HEK293T (cell line): ENCODE measurements at regions not wholly inside any gene's neighbourhood (a gene's known extent, or its start where the extent isn't known, plus 50 kb on each side); places are given as distances from the start of the nearest gene placed in this dataset.

Experiments
- CTCF ChIA-PET: fragments of 350-600 bp; formaldehyde crosslinking; extraction: SDS; loops from one replicate; lab custom pipeline; 2021; ENCODE audit warnings: antibody characterized with exemption, inconsistent platforms; lab: Yijun Ruan, JAX
- POLR2A ChIA-PET: fragments of 350-600 bp; formaldehyde crosslinking; extraction: SDS; loops from one replicate; lab custom pipeline; 2020; ENCODE audit warnings: antibody characterized with exemption, inconsistent platforms; lab: Yijun Ruan, JAX
- DNase-seq: peaks from one replicate; pipeline ENCODE4 v3.0.0; 2012; ENCODE audit warnings: mixed read lengths; ENCODE audit errors: extremely low spot score
- ARNT ChIP-seq: fragments of 450-650 bp; IDR thresholded peaks from 2 replicates; pipeline ENCODE4 v1.6.1; 2017; ENCODE audit warnings: mild to moderate bottlenecking
- BHLHE40 ChIP-seq: fragments of 450-650 bp; IDR thresholded peaks from 2 replicates; pipeline ENCODE4 v1.6.1; 2016; ENCODE audit warnings: mild to moderate bottlenecking, moderate library complexity, borderline replicate concordance
- CTBP1 ChIP-seq: fragments of 450-650 bp; IDR thresholded peaks from 2 replicates; pipeline ENCODE4 v1.6.1; 2016; ENCODE audit warnings: borderline replicate concordance
- ELF4 ChIP-seq: fragments of 450-650 bp; IDR thresholded peaks from 2 replicates; pipeline ENCODE4 v1.6.1; 2017; ENCODE audit warnings: antibody characterized with exemption
- FOXA1 ChIP-seq: fragments of 450-650 bp; IDR thresholded peaks from 2 replicates; pipeline ENCODE4 v1.6.1; 2016; ENCODE audit warnings: mild to moderate bottlenecking
- FOXK2 ChIP-seq: fragments of 450-650 bp; IDR thresholded peaks from 2 replicates; pipeline ENCODE4 v1.6.1; 2016; ENCODE audit warnings: mild to moderate bottlenecking
- FOXM1 ChIP-seq: fragments of 450-650 bp; IDR thresholded peaks from 2 replicates; pipeline ENCODE4 v1.6.1; 2017; ENCODE audit warnings: mild to moderate bottlenecking, borderline replicate concordance
- HDGF ChIP-seq: fragments of 450-650 bp; IDR thresholded peaks from 2 replicates; pipeline ENCODE4 v1.6.1; 2017; ENCODE audit warnings: antibody characterized with exemption, borderline replicate concordance
- L3MBTL2 ChIP-seq: fragments of 450-650 bp; conservative IDR thresholded peaks from 2 replicates; pipeline ENCODE4 v1.6.1; 2016; ENCODE audit warnings: mild to moderate bottlenecking
- LEF1 ChIP-seq: fragments of 450-650 bp; IDR thresholded peaks from 2 replicates; pipeline ENCODE4 v1.6.1; 2017; ENCODE audit warnings: mild to moderate bottlenecking, borderline replicate concordance
- NFRKB ChIP-seq: fragments of 450-650 bp; IDR thresholded peaks from 2 replicates; pipeline ENCODE4 v1.6.1; 2016; ENCODE audit warnings: mild to moderate bottlenecking, moderate library complexity
- PKNOX1 ChIP-seq: fragments of 450-650 bp; IDR thresholded peaks from 2 replicates; pipeline ENCODE4 v1.6.1; 2016
- SP1 ChIP-seq: fragments of 450-650 bp; IDR thresholded peaks from 2 replicates; pipeline ENCODE4 v1.6.1; 2017
- SUZ12 ChIP-seq: fragments of 450-650 bp; IDR thresholded peaks from 2 replicates; pipeline ENCODE4 v1.6.1; 2016; ENCODE audit warnings: mild to moderate bottlenecking
- TARDBP ChIP-seq: fragments of 450-650 bp; IDR thresholded peaks from 2 replicates; pipeline ENCODE4 v1.6.1; 2016
- ZNF384 ChIP-seq: fragments of 450-650 bp; IDR thresholded peaks from 2 replicates; pipeline ENCODE4 v1.6.1; 2016

GRCh38 chr16:72394526-72394925 is 222.6 kb upstream of the PMFBP1 start:
- TF ChIP-seq ZNF384, result no peak
- TF ChIP-seq NFRKB, result no peak
- TF ChIP-seq L3MBTL2, result no peak
- no peak for TF ChIP-seq HDGF
- TF ChIP-seq TARDBP, result no peak
- TF ChIP-seq SUZ12, result no peak
- no peak for TF ChIP-seq FOXK2
- no peak for TF ChIP-seq CTBP1
- ChIA-PET POLR2A (no interaction called here), CTCF (no interaction called here)
- no peak for DNase-seq

GRCh38 chr16:72389791-72390190 is 217.8 kb upstream of the PMFBP1 start:
- ChIA-PET POLR2A (no interaction called here), CTCF (no interaction called here)
- DNase-seq, result no peak
- TF ChIP-seq ELF4 (no peak), PKNOX1 (no peak), ZNF384 (no peak), SP1 (no peak)

- ChIA-PET POLR2A (no interaction called here), CTCF (no interaction called here)
- no peak for DNase-seq
- no peak for TF ChIP-seq NFRKB
- no peak for TF ChIP-seq SP1
- TF ChIP-seq BHLHE40, result no peak
- no peak for TF ChIP-seq ARNT
- TF ChIP-seq L3MBTL2, result no peak
- no peak for TF ChIP-seq ELF4
- TF ChIP-seq ZNF384, result no peak
- TF ChIP-seq CTBP1, result no peak
- no peak for TF ChIP-seq SUZ12
- TF ChIP-seq FOXA1, result no peak
- TF ChIP-seq LEF1, result no peak
These were observed 216.1 kb upstream of the PMFBP1 start for GRCh38 chr16:72388007-72388406.

GRCh38 chr16:72384651-72385050 is 212.7 kb upstream of the PMFBP1 start:
- CTCF ChIA-PET, result no interaction called here
- no peak for DNase-seq
- POLR2A ChIA-PET, result no interaction called here
- no peak for TF ChIP-seq FOXK2
- no peak for TF ChIP-seq ELF4
- TF ChIP-seq LEF1, result no peak
- TF ChIP-seq SUZ12, result no peak

GRCh38 chr16:72380283-72380682 is 208.3 kb upstream of the PMFBP1 start:
- ChIA-PET CTCF (interaction anchor here (0.5 kb wide), 1 partner anchor 1726 kb away, joined by 3 read pairs; no protein-coding TSS in a partner anchor), POLR2A (no interaction called here)
- DNase-seq, result no peak
- TF ChIP-seq SUZ12 (no peak), NFRKB (no peak), HDGF (no peak), ELF4 (no peak), FOXM1 (no peak), FOXK2 (no peak), CTBP1 (no peak), L3MBTL2 (no peak), FOXA1 (no peak), LEF1 (no peak), ARNT (no peak), ZNF384 (no peak), TARDBP (no peak), SP1 (no peak), BHLHE40 (no peak), PKNOX1 (no peak)

GRCh38 chr16:72373201-72373600 is 201.2 kb upstream of the PMFBP1 start:
- no peak for DNase-seq
- CTCF ChIA-PET, result no interaction called here
- POLR2A ChIA-PET, result no interaction called here
- TF ChIP-seq ZNF384 (no peak), FOXK2 (no peak), LEF1 (no peak), ARNT (no peak), CTBP1 (no peak), SP1 (no peak), ELF4 (no peak), HDGF (no peak), NFRKB (no peak), L3MBTL2 (no peak), BHLHE40 (no peak), TARDBP (no peak), FOXA1 (no peak), PKNOX1 (no peak), FOXM1 (no peak), SUZ12 (no peak)
